Endothelial cell of umbilical vein (primary cell): ENCODE measurements at regions not wholly inside any gene's neighbourhood (a gene's known extent, or its start where the extent isn't known, plus 50 kb on each side); places are given as distances from the start of the nearest gene placed in this dataset.

Source experiments
- BruUV-seq: library from RNA; stranded (reverse); fragments of 400-500 nt; replicated peaks from 2 replicates; lab custom pipeline; 2021; lab: Mats Ljungman, UMichigan
- CTCF ChIA-PET: fragments of 300-600, 350-600 bp; sonication (Branson Sonifier 250); formaldehyde crosslinking; loops from one replicate; lab custom pipeline; 2021; ENCODE audit warnings: antibody characterized with exemption, inconsistent platforms; lab: Charles Lee
- POLR2A ChIA-PET: fragments of 300-600, 350-600 bp; sonication (Branson Sonifier 250); formaldehyde crosslinking; loops from one replicate; lab custom pipeline; 2021; ENCODE audit warnings: antibody characterized with exemption, inconsistent platforms; lab: Charles Lee
- DNase-seq: peaks from one replicate; pipeline ENCODE4 v3.0.0-alpha.2; 2011; ENCODE audit warnings: low read depth, low spot score
- FAIRE-seq: peaks from 2 replicates; lab custom pipeline; 2011; peaks lifted over from hg19 to GRCh38; lab: Jason Lieb, UNC
- H2AFZ ChIP-seq: 2 replicates; pipeline ENCODE4 v1.6.0; 2012; ENCODE audit warnings: low read depth, low read length, control low read depth, inconsistent platforms
- H3K27ac ChIP-seq: 2 replicates; pipeline ENCODE4 v1.5.1; 2011; ENCODE audit warnings: low read depth, mild to moderate bottlenecking, control low read depth, low read length, moderate library complexity; ENCODE audit not compliant: insufficient read depth
- H3K27me3 ChIP-seq, 2 experiments: 2 replicates each; pipeline versions ENCODE4 v1.6.0 to v1.6.1; 2011; ENCODE audit warnings: low read length in 2 of 2, mixed read lengths in 1 of 2; ENCODE audit not compliant: control insufficient read depth in 2 of 2, insufficient read depth in 2 of 2
- H3K36me3 ChIP-seq, 2 experiments: 2 replicates in 1 of 2; 3 replicates in 1 of 2; pipeline ENCODE4 v1.5.1; 2011; ENCODE audit warnings: low read length in 2 of 2, mild to moderate bottlenecking in 1 of 2, moderate library complexity in 1 of 2; ENCODE audit not compliant: control insufficient read depth in 2 of 2, insufficient read depth in 2 of 2; ENCODE audit errors: extremely low read depth in 1 of 2
- H3K4me1 ChIP-seq: 3 replicates; pipeline ENCODE4 v1.5.1; 2011; ENCODE audit warnings: mild to moderate bottlenecking, low read length; ENCODE audit not compliant: control insufficient read depth, insufficient read depth; ENCODE audit errors: extremely low read depth
- H3K4me2 ChIP-seq: 2 replicates; pipeline ENCODE4 v1.6.1; 2011; ENCODE audit warnings: low read length, control low read depth, mixed read lengths; ENCODE audit not compliant: insufficient read depth
- H3K4me3 ChIP-seq, 3 experiments: fragments of 200-600 bp in 1 of 3; sonication (generic), shearing (Covaris generic) in 1 of 3; replicated peaks in 1 of 3; 2 replicates each; pipeline ENCODE4 v1.5.1; 2011 to 2016; ENCODE audit warnings: control low read depth in 3 of 3, low read length in 3 of 3, mild to moderate bottlenecking in 2 of 3, inconsistent platforms in 1 of 3, low read depth in 1 of 3, moderate library complexity in 1 of 3; ENCODE audit not compliant: insufficient read depth in 1 of 3
- H3K79me2 ChIP-seq: 2 replicates; pipeline ENCODE4 v1.6.0; 2012; ENCODE audit warnings: low read length, inconsistent platforms; ENCODE audit not compliant: control insufficient read depth, insufficient read depth
- H3K9ac ChIP-seq: replicated peaks from 2 replicates; pipeline ENCODE3; 2011; ENCODE audit warnings: low read length, control low read depth; ENCODE audit not compliant: insufficient read depth; ENCODE audit errors: extremely low read depth
- H3K9me1 ChIP-seq: replicated peaks from 3 replicates; pipeline ENCODE4 v1.6.0; 2011; ENCODE audit warnings: mild to moderate bottlenecking, low read length; ENCODE audit not compliant: control insufficient read depth, insufficient read depth; ENCODE audit errors: extremely low read depth
- H3K9me3 ChIP-seq: replicated peaks from 2 replicates; pipeline ENCODE4 v1.5.1; 2012; ENCODE audit warnings: low read length, inconsistent platforms; ENCODE audit not compliant: control insufficient read depth, insufficient read depth
- H4K20me1 ChIP-seq: replicated peaks from 2 replicates; pipeline ENCODE3; 2011; ENCODE audit warnings: mild to moderate bottlenecking, low read length; ENCODE audit not compliant: control insufficient read depth, insufficient read depth; ENCODE audit errors: extremely low read depth
- CTCF ChIP-seq, 2 donors: IDR thresholded peaks; 1 replicate in 1 of 2; 2 replicates in 1 of 2; pipeline ENCODE4 v1.5.1; 2011; ENCODE audit warnings: low read length in 2 of 2, mild to moderate bottlenecking in 2 of 2, moderate library complexity in 2 of 2, control low read depth in 1 of 2, inconsistent platforms in 1 of 2, low read depth in 1 of 2; ENCODE audit not compliant: insufficient read depth in 1 of 2; ENCODE audit errors: extremely low read depth in 1 of 2
- EZH2 ChIP-seq: IDR thresholded peaks from 2 replicates; pipeline ENCODE4 v1.6.1; 2012; ENCODE audit warnings: borderline replicate concordance, low read depth, mild to moderate bottlenecking, moderate library complexity, low read length, inconsistent platforms; ENCODE audit not compliant: severe bottlenecking
- FOS ChIP-seq: IDR thresholded peaks from 2 replicates; pipeline ENCODE4 v1.6.1; 2011; ENCODE audit warnings: mild to moderate bottlenecking, low read length, moderate library complexity, borderline replicate concordance; ENCODE audit not compliant: insufficient read depth
- GATA2 ChIP-seq: IDR thresholded peaks from 2 replicates; pipeline ENCODE4 v1.7.0; 2011; ENCODE audit warnings: low read depth, mild to moderate bottlenecking, moderate library complexity, mixed read lengths, low read length; ENCODE audit not compliant: insufficient read length, insufficient read depth
- JUN ChIP-seq: IDR thresholded peaks from 2 replicates; pipeline ENCODE4 v1.6.1; 2011; ENCODE audit warnings: borderline replicate concordance, low read depth; ENCODE audit not compliant: insufficient read length, insufficient read depth
- MAX ChIP-seq: IDR thresholded peaks from 2 replicates; pipeline ENCODE4 v1.6.1; 2011; ENCODE audit not compliant: insufficient read depth, insufficient read length
- MYC ChIP-seq: IDR thresholded peaks from one replicate; pipeline ENCODE4 v1.6.1; 2011; ENCODE audit warnings: mild to moderate bottlenecking, low read depth, low read length
- POLR2A ChIP-seq: IDR thresholded peaks from 2 replicates; pipeline ENCODE4 v1.6.1; 2012; ENCODE audit warnings: low read depth, mild to moderate bottlenecking, control low read depth, low read length
- POLR2AphosphoS5 ChIP-seq: IDR thresholded peaks from 2 replicates; pipeline ENCODE4 v1.6.1; 2012; ENCODE audit warnings: low read depth, mild to moderate bottlenecking, control low read depth, low read length, moderate library complexity; ENCODE audit not compliant: insufficient read depth
- dilution Hi-C: fragments of 300-500 bp; cut with MboI; formaldehyde crosslinking; loops from one replicate; pipeline ENCODE4 v1.15.0; 2019; ENCODE audit warnings: low sequenced_read_pairs; ENCODE audit not compliant: extremely low pct_ligation_motif_present
- intact Hi-C: fragments of 100-400 bp; cut with micrococcal nuclease; formaldehyde crosslinking; loops from one replicate; pipeline ENCODE4 v1.10.0; 2022

GRCh38 chr18:29060349-29060748 lies 883.4 kb upstream of the CDH2 start:
- BruUV-seq: no TSS peak
- H3K9me1 ChIP-seq: no peaks in the 10 kb centered on the region
- no peak for FAIRE-seq
- no peak overlapping the region for H3K4me3 ChIP-seq
- no peak for DNase-seq
- no peaks in the 10 kb centered on the region for H4K20me1 ChIP-seq
- no peak overlapping the region for H2AFZ ChIP-seq
- TF ChIP-seq GATA2 (no peak), MAX (no peak), EZH2 (no peak), POLR2AphosphoS5 (no peak), MYC (no peak), JUN (no peak), POLR2A (no peak), FOS (no peak), CTCF (IDR thresholded peaks at IDR 0.05; ENCODE audit: extremely low read depth in 1 of 2, insufficient read depth in 1 of 2, low read depth in 1 of 2, low read length in 2 of 2) (no peak)
- H3K4me2 ChIP-seq: no peak overlapping the region
- H3K27me3 ChIP-seq: no peaks in the 10 kb centered on the region
- H3K27ac ChIP-seq: no peak overlapping the region
- no peaks in the 10 kb centered on the region for H3K9me3 ChIP-seq
- H3K36me3 ChIP-seq: no peaks in the 10 kb centered on the region
- no peaks in the 10 kb centered on the region for H3K4me1 ChIP-seq
- no peak overlapping the region for H3K9ac ChIP-seq
- no peaks in the 10 kb centered on the region for H3K79me2 ChIP-seq
- CTCF ChIA-PET: no interaction called here
- intact Hi-C loops: no loop called here
- POLR2A ChIA-PET: no interaction called here
- dilution Hi-C loops: no loop called here
